K562 (cell line): ENCODE measurements at regions not wholly inside any gene's neighbourhood (a gene's known extent, or its start where the extent isn't known, plus 50 kb on each side); places are given as distances from the start of the nearest gene placed in this dataset.

Experiments
- ETV1 ChIP-seq: fragments of 450-650 bp; conservative IDR thresholded peaks from 2 replicates; pipeline ENCODE4 v1.6.1; 2016; ENCODE audit warnings: missing genetic modification characterization, control low read depth, low read depth, missing compliant biosample characterization
- FOXA1 ChIP-seq: fragments of 450-650 bp; IDR thresholded peaks from 2 replicates; pipeline ENCODE4 v1.6.1; 2016; ENCODE audit warnings: mild to moderate bottlenecking, borderline replicate concordance
- GABPA ChIP-seq: fragments of 200-800 bp; sonication (Bioruptor generic); conservative IDR thresholded peaks from 2 replicates; pipeline ENCODE4 v1.6.1; 2016; ENCODE audit warnings: low read depth, missing genetic modification characterization, missing compliant biosample characterization
- LCOR ChIP-seq: sonication (generic); formaldehyde crosslinking; IDR thresholded peaks from 2 replicates; pipeline ENCODE4 v1.8.0; 2022; ENCODE audit warnings: mild to moderate bottlenecking, missing genetic modification reagents
- TAF7 ChIP-seq: fragments of 450-650 bp; IDR thresholded peaks from 2 replicates; pipeline ENCODE4 v1.6.1; 2016; ENCODE audit warnings: missing genetic modification characterization, missing compliant biosample characterization
- ZBTB12 ChIP-seq: fragments of 250-450 bp; sonication (Bioruptor Pico); IDR thresholded peaks from 2 replicates; pipeline ENCODE4 v1.4.0; 2020
- ZBTB33 ChIP-seq: sonication (generic); formaldehyde crosslinking; IDR thresholded peaks from 2 replicates; pipeline ENCODE4 v1.8.1; 2023; ENCODE audit warnings: mild to moderate bottlenecking, missing genetic modification reagents
- ZNF644 ChIP-seq: fragments of 200-800 bp; sonication (Bioruptor generic); IDR thresholded peaks from 2 replicates; pipeline ENCODE4 v1.6.1; 2016; ENCODE audit warnings: low read depth, missing genetic modification characterization, missing compliant biosample characterization
- TF ChIP-seq, protein P1 (sequence below): fragments of 250-450 bp; sonication (Bioruptor Pico); IDR thresholded peaks from 2 replicates; pipeline ENCODE4 v1.4.0; 2020; ENCODE audit warnings: mild to moderate bottlenecking, moderate library complexity, borderline replicate concordance
- TF ChIP-seq, protein P2 (sequence below): sonication (generic); formaldehyde crosslinking; IDR thresholded peaks from 2 replicates; pipeline ENCODE4 v1.8.0; 2023; ENCODE audit warnings: mild to moderate bottlenecking, missing genetic modification reagents

- TF ChIP-seq ZBTB12 (peak; percentile 88), ETV1 (peak; percentile 94), FOXA1 (no peak), TAF7 (tag) (peak; percentile 92), ZBTB33 (CRISPR knock-in tag) (0 out of 2 replicates have a peak, but pooled peaks have one; percentile 33), ZNF644 (peak; percentile 47; the same call in 1 of the 2 replicates), LCOR (CRISPR knock-in tag) (peak; percentile 62; the same call in 1 of the 2 replicates), GABPA (tag) (no peak)
- TF ChIP-seq, protein P1, sequence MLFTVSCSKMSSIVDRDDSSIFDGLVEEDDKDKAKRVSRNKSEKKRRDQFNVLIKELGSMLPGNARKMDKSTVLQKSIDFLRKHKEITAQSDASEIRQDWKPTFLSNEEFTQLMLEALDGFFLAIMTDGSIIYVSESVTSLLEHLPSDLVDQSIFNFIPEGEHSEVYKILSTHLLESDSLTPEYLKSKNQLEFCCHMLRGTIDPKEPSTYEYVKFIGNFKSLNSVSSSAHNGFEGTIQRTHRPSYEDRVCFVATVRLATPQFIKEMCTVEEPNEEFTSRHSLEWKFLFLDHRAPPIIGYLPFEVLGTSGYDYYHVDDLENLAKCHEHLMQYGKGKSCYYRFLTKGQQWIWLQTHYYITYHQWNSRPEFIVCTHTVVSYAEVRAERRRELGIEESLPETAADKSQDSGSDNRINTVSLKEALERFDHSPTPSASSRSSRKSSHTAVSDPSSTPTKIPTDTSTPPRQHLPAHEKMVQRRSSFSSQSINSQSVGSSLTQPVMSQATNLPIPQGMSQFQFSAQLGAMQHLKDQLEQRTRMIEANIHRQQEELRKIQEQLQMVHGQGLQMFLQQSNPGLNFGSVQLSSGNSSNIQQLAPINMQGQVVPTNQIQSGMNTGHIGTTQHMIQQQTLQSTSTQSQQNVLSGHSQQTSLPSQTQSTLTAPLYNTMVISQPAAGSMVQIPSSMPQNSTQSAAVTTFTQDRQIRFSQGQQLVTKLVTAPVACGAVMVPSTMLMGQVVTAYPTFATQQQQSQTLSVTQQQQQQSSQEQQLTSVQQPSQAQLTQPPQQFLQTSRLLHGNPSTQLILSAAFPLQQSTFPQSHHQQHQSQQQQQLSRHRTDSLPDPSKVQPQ (CRISPR knock-in tag): no peak
- TF ChIP-seq, protein P2, sequence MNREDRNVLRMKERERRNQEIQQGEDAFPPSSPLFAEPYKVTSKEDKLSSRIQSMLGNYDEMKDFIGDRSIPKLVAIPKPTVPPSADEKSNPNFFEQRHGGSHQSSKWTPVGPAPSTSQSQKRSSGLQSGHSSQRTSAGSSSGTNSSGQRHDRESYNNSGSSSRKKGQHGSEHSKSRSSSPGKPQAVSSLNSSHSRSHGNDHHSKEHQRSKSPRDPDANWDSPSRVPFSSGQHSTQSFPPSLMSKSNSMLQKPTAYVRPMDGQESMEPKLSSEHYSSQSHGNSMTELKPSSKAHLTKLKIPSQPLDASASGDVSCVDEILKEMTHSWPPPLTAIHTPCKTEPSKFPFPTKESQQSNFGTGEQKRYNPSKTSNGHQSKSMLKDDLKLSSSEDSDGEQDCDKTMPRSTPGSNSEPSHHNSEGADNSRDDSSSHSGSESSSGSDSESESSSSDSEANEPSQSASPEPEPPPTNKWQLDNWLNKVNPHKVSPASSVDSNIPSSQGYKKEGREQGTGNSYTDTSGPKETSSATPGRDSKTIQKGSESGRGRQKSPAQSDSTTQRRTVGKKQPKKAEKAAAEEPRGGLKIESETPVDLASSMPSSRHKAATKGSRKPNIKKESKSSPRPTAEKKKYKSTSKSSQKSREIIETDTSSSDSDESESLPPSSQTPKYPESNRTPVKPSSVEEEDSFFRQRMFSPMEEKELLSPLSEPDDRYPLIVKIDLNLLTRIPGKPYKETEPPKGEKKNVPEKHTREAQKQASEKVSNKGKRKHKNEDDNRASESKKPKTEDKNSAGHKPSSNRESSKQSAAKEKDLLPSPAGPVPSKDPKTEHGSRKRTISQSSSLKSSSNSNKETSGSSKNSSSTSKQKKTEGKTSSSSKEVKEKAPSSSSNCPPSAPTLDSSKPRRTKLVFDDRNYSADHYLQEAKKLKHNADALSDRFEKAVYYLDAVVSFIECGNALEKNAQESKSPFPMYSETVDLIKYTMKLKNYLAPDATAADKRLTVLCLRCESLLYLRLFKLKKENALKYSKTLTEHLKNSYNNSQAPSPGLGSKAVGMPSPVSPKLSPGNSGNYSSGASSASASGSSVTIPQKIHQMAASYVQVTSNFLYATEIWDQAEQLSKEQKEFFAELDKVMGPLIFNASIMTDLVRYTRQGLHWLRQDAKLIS: peak; percentile 15; the same call in 1 of the 2 replicates
- TF ChIP-seq, all 486 proteins: peak for 168
Measured at GRCh38 chr21:38120984-38121855, 135.6 kb upstream of the KCNJ15 start (continued).
